GM19468 (cell line): ENCODE measurements at regions not wholly inside any gene's neighbourhood (a gene's known extent, or its start where the extent isn't known, plus 50 kb on each side); places are given as distances from the start of the nearest gene placed in this dataset.
"Not testable (repeated sequence)": the region's sequence is repeated elsewhere in the genome, so short reads cannot be mapped to it uniquely, and the experiment has no call there.

Experiments
- ATAC-seq: cut with Tn5 transposase; IDR thresholded peaks from one replicate; pipeline ENCODE4 v1.9.1; 2021; ENCODE audit warnings: mild to moderate bottlenecking, moderate library complexity, moderate number of reproducible peaks; ENCODE audit not compliant: unreplicated experiment; ENCODE audit errors: extremely low read depth

DNA sequence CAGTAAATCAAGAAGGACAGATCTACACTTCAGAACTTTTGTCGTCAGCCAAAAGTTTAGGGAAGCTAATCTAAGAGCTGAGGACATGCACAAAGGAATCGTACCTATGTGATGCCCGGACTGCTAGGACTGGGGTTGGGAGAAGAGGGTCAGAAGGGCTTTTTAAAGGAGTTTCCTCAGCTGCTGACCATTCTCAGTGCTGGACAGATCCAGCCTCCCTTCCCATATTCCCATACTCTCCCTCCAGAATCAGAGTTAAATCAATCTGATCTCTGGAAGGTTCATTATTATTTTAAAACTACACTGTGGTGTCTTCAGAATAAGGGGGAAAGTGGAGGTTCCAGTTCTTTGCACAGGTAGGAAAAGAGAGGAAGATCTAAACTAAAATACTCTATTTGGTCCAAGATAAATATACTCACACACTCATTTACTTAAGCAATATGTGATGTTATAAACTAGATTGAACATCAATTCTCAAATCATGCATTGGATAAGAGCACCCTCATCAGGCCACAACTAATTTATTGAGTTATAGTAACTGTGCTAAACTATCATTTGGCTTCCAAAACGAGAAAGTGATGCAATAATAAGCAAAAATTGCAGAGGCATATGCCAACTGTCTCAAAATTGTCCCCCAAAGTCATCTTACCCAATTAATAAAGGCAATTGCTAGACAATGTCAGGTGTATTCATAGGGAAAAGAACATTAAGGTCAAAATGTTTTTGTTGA, 124.7 kb downstream of the HNRNPD start:
- ATAC-seq = no peak

DNA sequence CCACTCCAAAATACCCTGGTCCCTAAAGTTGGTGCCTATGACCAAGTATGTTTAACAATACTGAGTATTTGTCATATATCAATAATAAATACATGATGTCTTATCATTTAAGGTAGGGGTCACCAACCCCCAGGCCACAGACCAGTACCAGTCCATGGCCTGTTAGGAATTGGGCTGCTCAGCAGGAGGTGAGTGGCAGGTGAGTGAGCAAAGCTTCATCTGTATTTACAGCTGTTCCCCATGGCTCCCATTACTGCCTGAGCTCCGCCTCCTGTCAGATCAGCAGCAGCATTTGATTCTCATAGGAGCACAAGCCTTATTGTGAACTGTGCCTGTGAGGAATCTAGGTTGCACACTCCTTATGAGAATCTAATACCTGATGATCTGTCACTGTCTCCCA, 126.2 kb downstream of the HNRNPD start:
- ATAC-seq = no peak

- ATAC-seq = no peak
Observed at GRCh38 chr4:82247171-82247570, 126.6 kb downstream of the HNRNPD start.

GRCh38 chr4:82241534-82241933, 132.3 kb downstream of the HNRNPD start:
- ATAC-seq = no peak

DNA sequence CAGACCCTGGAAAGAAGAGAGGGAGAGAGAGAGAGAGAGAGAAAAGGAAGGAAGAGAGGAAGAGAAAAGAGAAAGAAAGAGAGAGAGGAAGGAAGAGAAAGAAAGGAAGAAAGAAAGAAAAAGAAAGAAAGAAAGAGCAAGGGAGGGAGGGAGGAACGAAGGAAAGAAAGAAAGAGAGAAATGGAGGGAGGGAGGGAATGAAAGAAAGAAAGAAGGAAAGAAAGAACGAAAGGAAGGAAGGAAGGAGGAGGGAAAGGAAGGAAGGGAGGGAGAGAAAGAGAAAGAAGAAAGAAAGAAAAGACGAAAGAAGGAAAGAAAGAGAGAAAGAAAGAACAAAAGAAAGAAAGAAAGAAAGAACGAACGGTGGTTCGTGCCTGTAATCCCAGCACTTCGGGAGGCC, 133.4 kb downstream of the HNRNPD start:
- no peak for ATAC-seq

GRCh38 chr4:82237142-82237541, 136.6 kb downstream of the HNRNPD start:
- ATAC-seq = not testable (repeated sequence)

DNA sequence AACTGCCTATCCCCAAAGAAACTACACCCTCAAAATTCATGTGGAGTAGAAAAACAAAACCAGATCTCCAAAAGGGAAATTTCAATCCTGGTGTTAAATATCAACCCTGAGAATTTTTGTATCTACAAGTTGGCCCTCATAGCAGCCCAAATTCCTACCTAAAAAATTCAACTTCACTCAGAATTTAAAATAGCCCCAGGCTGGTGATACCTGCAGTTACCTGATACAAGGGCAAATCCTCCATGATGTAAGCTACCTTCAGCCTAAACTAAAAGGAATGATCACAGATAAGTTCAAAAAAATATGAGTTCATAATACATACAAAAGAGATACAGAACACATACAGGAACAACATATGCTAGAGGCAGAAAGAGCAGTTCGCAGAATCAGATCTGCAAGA, 138.4 kb downstream of the HNRNPD start:
- ATAC-seq = no peak

DNA sequence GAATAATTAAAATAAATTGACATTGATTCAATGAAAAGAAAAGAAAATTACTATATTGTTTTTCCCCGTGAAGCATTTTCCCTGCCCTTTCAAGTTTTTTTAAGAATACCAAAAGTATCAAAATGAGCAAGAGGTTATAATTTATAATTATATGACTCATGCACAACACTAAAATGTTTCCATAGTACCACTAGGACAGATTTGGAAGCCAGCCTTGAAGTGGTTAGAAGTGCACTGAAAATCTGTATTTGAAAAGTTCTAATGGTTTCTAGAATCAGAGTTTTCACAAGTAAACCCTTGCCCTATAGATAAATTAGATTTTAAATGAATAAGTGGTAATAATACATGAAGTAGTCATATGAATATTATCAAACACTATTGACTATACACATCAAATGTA, 140.9 kb downstream of the HNRNPD start:
- ATAC-seq = no peak

- no peak for ATAC-seq
Observed at GRCh38 chr4:82231806-82232205, 142.0 kb downstream of the HNRNPD start.

GRCh38 chr4:82230306-82230705, 143.5 kb downstream of the HNRNPD start:
- ATAC-seq = no peak

GRCh38 chr4:82225030-82225429, 148.8 kb downstream of the HNRNPD start:
- ATAC-seq = no peak

GRCh38 chr4:82223715-82224114, 150.1 kb downstream of the HNRNPD start:
- ATAC-seq = no peak

DNA sequence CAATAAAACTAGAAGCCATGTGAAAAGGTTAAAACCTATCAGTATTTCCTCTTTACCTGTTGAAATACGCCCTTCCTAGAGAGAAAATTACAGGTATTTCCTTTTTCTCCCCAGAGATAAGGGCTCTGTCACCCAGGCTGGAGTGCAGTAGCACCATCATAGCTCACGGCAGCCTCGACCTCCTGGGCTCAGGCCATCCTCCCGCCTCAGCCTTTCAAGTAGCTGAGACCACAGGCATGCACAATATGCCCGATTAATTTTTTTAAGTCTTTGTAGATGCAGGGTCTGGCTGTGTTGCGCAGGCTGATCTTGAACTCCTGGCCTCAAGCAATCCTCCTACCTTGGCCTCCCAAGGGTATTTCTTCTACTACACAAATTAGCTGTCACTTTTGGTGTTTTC, 154.4 kb downstream of the HNRNPD start:
- ATAC-seq = no peak

- ATAC-seq = peak; percentile 32
Observed at GRCh38 chr4:82217986-82218715, 155.6 kb downstream of the HNRNPD start.

- ATAC-seq = no peak
Observed at GRCh38 chr4:82216219-82216618, 157.6 kb downstream of the HNRNPD start.

- ATAC-seq = no peak
Observed at GRCh38 chr4:82215800-82216199, 158.0 kb downstream of the HNRNPD start.

DNA sequence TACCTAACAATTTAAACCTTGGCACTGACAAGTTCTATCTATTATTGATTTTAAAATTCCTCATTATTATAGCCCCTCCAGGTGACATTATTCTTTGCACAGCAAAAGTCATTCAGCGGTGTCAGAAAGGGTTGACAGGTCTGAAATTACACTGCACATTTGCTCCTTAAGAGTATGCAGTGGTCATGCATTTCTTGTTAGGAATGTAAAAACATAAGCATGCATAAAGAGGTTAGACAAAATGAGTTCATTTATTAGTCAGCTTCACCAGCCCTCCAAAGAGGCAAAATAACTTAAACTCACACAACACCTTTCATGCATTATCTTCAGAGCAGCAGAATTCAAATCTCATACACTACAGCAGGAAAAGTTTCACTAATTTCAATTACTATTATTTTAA, 158.8 kb downstream of the HNRNPD start:
- ATAC-seq = no peak

DNA sequence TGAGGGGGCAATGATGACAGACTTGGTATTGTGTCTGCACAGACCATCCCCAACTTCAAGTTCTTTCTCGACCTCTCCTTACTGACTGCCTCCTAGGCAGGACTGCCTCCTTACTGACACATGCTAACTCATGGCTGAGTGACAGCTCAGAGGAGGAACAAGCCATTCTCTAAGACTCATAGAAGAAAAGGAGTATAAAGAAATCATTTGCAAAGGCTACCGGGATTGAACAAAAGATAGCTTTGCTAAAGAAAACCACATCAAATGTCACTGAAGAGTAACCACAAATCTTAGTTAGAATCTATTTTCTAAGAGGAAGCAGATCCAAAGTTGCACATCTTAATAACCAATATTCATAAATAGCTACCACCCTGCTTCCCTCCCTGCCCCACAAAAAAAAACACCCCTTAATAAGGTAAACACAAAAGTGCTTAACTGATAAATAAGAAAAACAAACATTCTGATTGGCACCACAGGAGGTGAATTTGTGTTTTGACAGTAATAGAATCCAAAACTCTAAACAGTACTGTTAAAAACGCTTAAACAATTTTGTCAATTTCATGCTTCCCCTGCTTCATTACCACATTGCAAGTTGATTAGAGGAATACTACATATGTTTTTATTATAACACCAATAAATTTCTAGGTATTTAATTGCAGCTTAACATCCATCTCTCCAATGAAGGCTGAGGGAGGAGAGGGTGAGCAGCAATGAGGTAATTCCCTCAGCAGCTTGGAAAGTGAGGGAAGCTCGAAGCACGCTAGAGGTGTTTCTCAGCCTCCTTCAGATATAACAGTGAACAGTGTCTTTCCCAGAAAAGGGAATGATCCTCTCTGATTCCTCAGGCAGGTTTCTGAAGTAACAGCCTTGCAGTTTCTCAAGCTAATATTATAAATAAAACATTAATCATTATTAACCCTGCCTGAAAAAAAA, 160.0 kb downstream of the HNRNPD start:
- ATAC-seq = no peak

GRCh38 chr4:82201805-82202641, 171.8 kb downstream of the HNRNPD start:
- ATAC-seq = no peak

- ATAC-seq = no peak
Observed at GRCh38 chr4:82201303-82201702, 172.5 kb downstream of the HNRNPD start.
